Activated naive CD8-positive, alpha-beta T cell treated with anti-CD3 and anti-CD28 coated beads, Interleukin-2, amount 50 U/mL, for 24 hours (primary cell): ENCODE measurements at regions not wholly inside any gene's neighbourhood (a gene's known extent, or its start where the extent isn't known, plus 50 kb on each side); places are given as distances from the start of the nearest gene placed in this dataset.
"Not testable (repeated sequence)": the region's sequence is repeated elsewhere in the genome, so short reads cannot be mapped to it uniquely, and the experiment has no call there.

Experiments
- ATAC-seq: fragments of 150-1000 bp; cut with Tn5 transposase; one replicate; pipeline ENCODE4 v1.10.0; 2021
- DNase-seq: peaks from one replicate; pipeline ENCODE4 v3.0.0; 2021
- H3K27ac Mint-ChIP-seq: one replicate; pipeline ENCODE4 v1.8.0; 2021; ENCODE audit warnings: mild to moderate bottlenecking, mixed read lengths
- H3K27me3 Mint-ChIP-seq: one replicate; pipeline ENCODE4 v1.8.0; 2021; ENCODE audit warnings: mixed read lengths
- H3K36me3 Mint-ChIP-seq: one replicate; pipeline ENCODE4 v1.8.0; 2021; ENCODE audit warnings: low read depth, mixed read lengths
- H3K4me1 Mint-ChIP-seq: one replicate; pipeline ENCODE4 v1.8.0; 2021; ENCODE audit warnings: mixed read lengths
- H3K4me3 Mint-ChIP-seq: one replicate; pipeline ENCODE4 v1.8.0; 2021; ENCODE audit warnings: mild to moderate bottlenecking, moderate library complexity, mixed read lengths
- H3K9me3 Mint-ChIP-seq: one replicate; pipeline ENCODE4 v1.8.0; 2021; ENCODE audit warnings: mixed read lengths

GRCh38 chr5:13227513-13227912, 717.0 kb downstream of the DNAH5 start:
- Mint-ChIP-seq H3K27ac (no peak overlapping the region), H3K9me3 (peaks cover 11% of the 10 kb centered on the region), H3K36me3 (no peaks in the 10 kb centered on the region), H3K4me3 (no peak overlapping the region), H3K4me1 (no peaks in the 10 kb centered on the region), H3K27me3 (no peaks in the 10 kb centered on the region)
- no peak for DNase-seq
- no peak for ATAC-seq

GRCh38 chr5:13218518-13218917, 726.0 kb downstream of the DNAH5 start:
- Mint-ChIP-seq H3K4me1 (no peaks in the 10 kb centered on the region), H3K36me3 (no peaks in the 10 kb centered on the region), H3K4me3 (no peak overlapping the region), H3K9me3 (peaks cover 1% of the 10 kb centered on the region), H3K27me3 (no peaks in the 10 kb centered on the region), H3K27ac (no peak overlapping the region)
- DNase-seq (no peak), ATAC-seq (no peak)

GRCh38 chr5:13217636-13218035, 726.9 kb downstream of the DNAH5 start:
- DNase-seq (no peak), ATAC-seq (no peak)
- Mint-ChIP-seq H3K36me3 (no peaks in the 10 kb centered on the region), H3K4me1 (no peaks in the 10 kb centered on the region), H3K27ac (no peak overlapping the region), H3K9me3 (peaks cover 3% of the 10 kb centered on the region), H3K27me3 (no peaks in the 10 kb centered on the region), H3K4me3 (no peak overlapping the region)

- DNase-seq: no peak
- Mint-ChIP-seq H3K4me1 (no peaks in the 10 kb centered on the region), H3K9me3 (peaks cover 3% of the 10 kb centered on the region), H3K36me3 (no peaks in the 10 kb centered on the region), H3K27ac (no peak overlapping the region), H3K4me3 (no peak overlapping the region), H3K27me3 (no peaks in the 10 kb centered on the region)
- no peak for ATAC-seq
These were observed 728.7 kb downstream of the DNAH5 start for GRCh38 chr5:13215806-13216205.

- no peak for DNase-seq
- no peaks in the 10 kb centered on the region for H3K36me3 Mint-ChIP-seq
- no peaks in the 10 kb centered on the region for H3K27me3 Mint-ChIP-seq
- no peak overlapping the region for H3K27ac Mint-ChIP-seq
- peaks cover 3% of the 10 kb centered on the region for H3K9me3 Mint-ChIP-seq
- ATAC-seq: no peak
- no peaks in the 10 kb centered on the region for H3K4me1 Mint-ChIP-seq
- H3K4me3 Mint-ChIP-seq: no peak overlapping the region
These were observed 729.1 kb downstream of the DNAH5 start for GRCh38 chr5:13215370-13215769.

GRCh38 chr5:13214182-13214581, 730.3 kb downstream of the DNAH5 start:
- Mint-ChIP-seq H3K4me1 (no peaks in the 10 kb centered on the region), H3K9me3 (peaks cover 3% of the 10 kb centered on the region), H3K36me3 (no peaks in the 10 kb centered on the region), H3K4me3 (no peak overlapping the region), H3K27ac (no peak overlapping the region), H3K27me3 (no peaks in the 10 kb centered on the region)
- DNase-seq (no peak), ATAC-seq (no peak)

GRCh38 chr5:13212886-13213285, 731.6 kb downstream of the DNAH5 start:
- Mint-ChIP-seq H3K36me3 (no peaks in the 10 kb centered on the region), H3K4me1 (no peaks in the 10 kb centered on the region), H3K4me3 (no peak overlapping the region), H3K9me3 (peaks cover 7% of the 10 kb centered on the region), H3K27me3 (no peaks in the 10 kb centered on the region), H3K27ac (no peak overlapping the region)
- ATAC-seq (no peak), DNase-seq (no peak)

GRCh38 chr5:13211064-13211463, 733.4 kb downstream of the DNAH5 start:
- no peak overlapping the region for H3K27ac Mint-ChIP-seq
- no peak for DNase-seq
- no peaks in the 10 kb centered on the region for H3K36me3 Mint-ChIP-seq
- H3K4me3 Mint-ChIP-seq: no peak overlapping the region
- no peaks in the 10 kb centered on the region for H3K27me3 Mint-ChIP-seq
- H3K4me1 Mint-ChIP-seq: no peaks in the 10 kb centered on the region
- no peak for ATAC-seq
- peaks cover 7% of the 10 kb centered on the region for H3K9me3 Mint-ChIP-seq

- Mint-ChIP-seq H3K4me1 (no peaks in the 10 kb centered on the region), H3K36me3 (no peaks in the 10 kb centered on the region), H3K27ac (no peak overlapping the region), H3K27me3 (no peaks in the 10 kb centered on the region), H3K9me3 (peaks cover 4% of the 10 kb centered on the region), H3K4me3 (no peak overlapping the region)
- ATAC-seq: no peak
- DNase-seq: no peak
These were observed 737.4 kb downstream of the DNAH5 start for GRCh38 chr5:13207112-13207511.

- Mint-ChIP-seq H3K36me3 (no peaks in the 10 kb centered on the region), H3K4me3 (no peak overlapping the region), H3K27me3 (no peaks in the 10 kb centered on the region), H3K9me3 (peaks cover 14% of the 10 kb centered on the region), H3K4me1 (no peaks in the 10 kb centered on the region), H3K27ac (no peak overlapping the region)
- DNase-seq: no peak
- ATAC-seq: no peak
These were observed 743.5 kb downstream of the DNAH5 start for GRCh38 chr5:13201022-13201421.

- H3K4me3 Mint-ChIP-seq, H3K27ac Mint-ChIP-seq, H3K4me1 Mint-ChIP-seq, DNase-seq, H3K27me3 Mint-ChIP-seq, ATAC-seq, H3K36me3 Mint-ChIP-seq: not testable (repeated sequence)
- peaks cover 14% of the 10 kb centered on the region for H3K9me3 Mint-ChIP-seq
These were observed 746.3 kb downstream of the DNAH5 start for GRCh38 chr5:13198226-13198625.

- Mint-ChIP-seq H3K9me3 (no peaks in the 10 kb centered on the region), H3K4me3 (no peak overlapping the region), H3K27me3 (no peaks in the 10 kb centered on the region), H3K27ac (no peak overlapping the region), H3K4me1 (no peaks in the 10 kb centered on the region), H3K36me3 (no peaks in the 10 kb centered on the region)
- DNase-seq: no peak
- ATAC-seq: no peak
These were observed 755.0 kb downstream of the DNAH5 start for GRCh38 chr5:13189532-13189931.

- Mint-ChIP-seq H3K4me3 (no peak overlapping the region), H3K9me3 (no peaks in the 10 kb centered on the region), H3K4me1 (no peaks in the 10 kb centered on the region), H3K27ac (no peak overlapping the region), H3K27me3 (no peaks in the 10 kb centered on the region), H3K36me3 (no peaks in the 10 kb centered on the region)
- no peak for DNase-seq
- ATAC-seq: no peak
These were observed 756.1 kb downstream of the DNAH5 start for GRCh38 chr5:13188371-13188770.

GRCh38 chr5:13187186-13187585, 757.3 kb downstream of the DNAH5 start:
- Mint-ChIP-seq H3K27me3 (no peaks in the 10 kb centered on the region), H3K27ac (no peak overlapping the region), H3K9me3 (peaks cover 7% of the 10 kb centered on the region), H3K4me1 (no peaks in the 10 kb centered on the region), H3K4me3 (no peak overlapping the region), H3K36me3 (no peaks in the 10 kb centered on the region)
- ATAC-seq (no peak), DNase-seq (no peak)

- no peaks in the 10 kb centered on the region for H3K36me3 Mint-ChIP-seq
- H3K27me3 Mint-ChIP-seq: no peaks in the 10 kb centered on the region
- ATAC-seq (no peak), DNase-seq (no peak)
- H3K9me3 Mint-ChIP-seq: peaks cover 15% of the 10 kb centered on the region
- no peak overlapping the region for H3K27ac Mint-ChIP-seq
- H3K4me1 Mint-ChIP-seq: no peaks in the 10 kb centered on the region
- H3K4me3 Mint-ChIP-seq: no peak overlapping the region
These were observed 758.3 kb downstream of the DNAH5 start for GRCh38 chr5:13186177-13186576.

- Mint-ChIP-seq H3K4me1 (no peaks in the 10 kb centered on the region), H3K4me3 (no peak overlapping the region), H3K36me3 (no peaks in the 10 kb centered on the region), H3K27ac (no peak overlapping the region), H3K9me3 (peaks cover 28% of the 10 kb centered on the region), H3K27me3 (no peaks in the 10 kb centered on the region)
- ATAC-seq (no peak), DNase-seq (no peak)
These were observed 764.9 kb downstream of the DNAH5 start for GRCh38 chr5:13179407-13180087.
